ENCODE measurements at regions not wholly inside any gene's neighbourhood (a gene's known extent, or its start where the extent isn't known, plus 50 kb on each side); places are given as distances from the start of the nearest gene placed in this dataset.
"Not testable (repeated sequence)": the region's sequence is repeated elsewhere in the genome, so short reads cannot be mapped to it uniquely, and the experiment has no call there.

DNA sequence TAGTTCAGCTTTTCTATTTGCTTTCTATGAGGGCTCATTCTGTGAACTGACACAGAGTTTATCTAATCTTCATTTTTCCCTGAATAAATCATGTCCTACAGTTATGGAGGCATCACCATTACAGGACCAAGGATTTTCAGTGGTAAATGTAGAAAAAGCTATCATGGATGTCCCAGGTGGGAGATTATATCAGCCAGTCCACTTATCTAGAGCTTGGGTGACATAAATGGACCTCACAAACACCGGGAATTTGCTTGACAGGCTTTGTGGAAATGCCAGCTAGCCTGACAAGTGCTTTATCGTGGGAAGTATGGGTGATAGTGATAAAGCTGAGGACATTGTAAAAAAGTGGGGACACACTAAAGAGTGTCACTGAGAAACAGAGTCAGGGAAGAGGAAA, 1015.2 kb upstream of the SLIT2 start:
- no peak for ATAC-seq (replicated peaks)
- no peaks in the 10 kb centered on the region for H3K27me3 Mint-ChIP-seq
- no peak for DNase-seq
- no peaks in the 10 kb centered on the region for H3K4me1 Mint-ChIP-seq (ENCODE audit: low read depth in 2 of 2)
- no peak overlapping the region for H3K27ac Mint-ChIP-seq
- no peak overlapping the region for H3K4me3 Mint-ChIP-seq
- H3K9me3 Mint-ChIP-seq: peaks cover under 1 to 12% of the 10 kb centered on the region in 2 donors
- H3K36me3 Mint-ChIP-seq (ENCODE audit: insufficient read depth): no peaks in the 10 kb centered on the region

GRCh38 chr4:19230906-19231545, 1020.7 kb upstream of the SLIT2 start:
- Mint-ChIP-seq H3K36me3 (ENCODE audit: insufficient read depth) (no peaks in the 10 kb centered on the region), H3K4me3 (no peak overlapping the region), H3K27me3 (no peaks in the 10 kb centered on the region), H3K4me1 (ENCODE audit: low read depth in 2 of 2) (no peaks in the 10 kb centered on the region), H3K27ac (no peak overlapping the region), H3K9me3 (peaks cover 9 to 10% of the 10 kb centered on the region in 2 donors)
- ATAC-seq (replicated peaks) (no peak), DNase-seq (no peak)

DNA sequence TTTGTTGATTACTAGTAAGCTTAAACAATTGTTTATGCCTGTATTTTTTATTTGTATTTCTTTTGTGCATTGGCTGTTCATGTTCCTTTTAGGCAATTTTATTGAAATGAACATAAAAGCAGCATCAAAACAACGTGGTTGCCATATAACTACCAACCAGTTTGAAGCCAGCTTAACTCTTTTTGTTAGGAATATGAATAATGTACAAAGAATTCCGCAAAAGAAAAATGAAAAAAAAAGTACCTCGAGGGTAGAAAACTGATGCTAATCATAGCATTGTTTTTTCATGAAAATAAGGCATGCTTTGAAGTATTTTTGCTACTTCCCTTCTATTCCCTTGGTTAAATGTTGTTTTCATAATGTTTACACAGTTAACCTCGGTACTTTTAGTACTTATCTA, 1024.0 kb upstream of the SLIT2 start:
- Mint-ChIP-seq H3K27ac (no peak overlapping the region), H3K27me3 (no peaks in the 10 kb centered on the region), H3K36me3 (ENCODE audit: insufficient read depth) (no peaks in the 10 kb centered on the region), H3K4me1 (ENCODE audit: low read depth in 2 of 2) (no peaks in the 10 kb centered on the region), H3K4me3 (no peak overlapping the region), H3K9me3 (peaks cover 6 to 15% of the 10 kb centered on the region in 2 donors)
- DNase-seq: no peak
- no peak for ATAC-seq (replicated peaks)

DNA sequence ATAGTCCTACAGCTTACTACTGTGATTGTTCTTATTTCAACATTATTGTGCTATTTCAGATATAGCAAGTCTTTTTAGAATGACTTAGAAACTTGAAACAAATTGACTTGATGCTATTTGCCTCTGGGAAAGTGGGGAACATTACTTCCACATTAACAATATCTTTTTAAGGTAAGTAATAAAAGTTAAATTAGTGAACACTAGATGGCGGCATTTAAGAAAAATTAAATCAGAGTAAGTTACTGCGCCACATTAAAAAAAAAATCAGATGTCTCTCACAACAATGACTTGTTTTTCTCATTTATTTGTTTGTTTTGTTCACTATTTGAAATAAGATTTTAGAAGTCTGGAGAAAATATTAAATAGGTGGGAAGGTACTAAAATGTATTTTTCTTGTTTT, 1026.9 kb upstream of the SLIT2 start:
- Mint-ChIP-seq H3K4me1 (ENCODE audit: low read depth in 2 of 2) (no peaks in the 10 kb centered on the region), H3K27me3 (no peaks in the 10 kb centered on the region), H3K9me3 (peaks cover 4 to 15% of the 10 kb centered on the region in 2 donors), H3K27ac (no peak overlapping the region), H3K36me3 (ENCODE audit: insufficient read depth) (no peaks in the 10 kb centered on the region), H3K4me3 (no peak overlapping the region)
- DNase-seq (no peak), ATAC-seq (replicated peaks) (no peak)

GRCh38 chr4:19216476-19216875, 1035.2 kb upstream of the SLIT2 start:
- no peak overlapping the region for H3K4me3 Mint-ChIP-seq
- no peaks in the 10 kb centered on the region for H3K36me3 Mint-ChIP-seq (ENCODE audit: insufficient read depth)
- H3K27me3 Mint-ChIP-seq: no peaks in the 10 kb centered on the region
- peaks cover 7 to 8% of the 10 kb centered on the region in 2 donors for H3K9me3 Mint-ChIP-seq
- no peak for DNase-seq
- H3K27ac Mint-ChIP-seq: no peak overlapping the region
- no peak for ATAC-seq (replicated peaks)
- H3K4me1 Mint-ChIP-seq (ENCODE audit: low read depth in 2 of 2): no peaks in the 10 kb centered on the region

GRCh38 chr4:19214591-19215186, 1037.0 kb upstream of the SLIT2 start:
- Mint-ChIP-seq H3K4me1 (ENCODE audit: low read depth in 2 of 2) (no peaks in the 10 kb centered on the region), H3K4me3 (no peak overlapping the region), H3K27me3 (no peaks in the 10 kb centered on the region), H3K36me3 (ENCODE audit: insufficient read depth) (no peaks in the 10 kb centered on the region), H3K9me3 (peaks cover 7 to 13% of the 10 kb centered on the region in 2 donors), H3K27ac (no peak overlapping the region)
- ATAC-seq (replicated peaks): no peak
- DNase-seq: no peak

GRCh38 chr4:19213388-19213787, 1038.3 kb upstream of the SLIT2 start:
- DNase-seq (no peak), ATAC-seq (replicated peaks) (no peak)
- Mint-ChIP-seq H3K27me3 (no peaks in the 10 kb centered on the region), H3K9me3 (peaks cover 7 to 13% of the 10 kb centered on the region in 2 donors), H3K4me3 (no peak overlapping the region), H3K36me3 (ENCODE audit: insufficient read depth) (no peaks in the 10 kb centered on the region), H3K4me1 (ENCODE audit: low read depth in 2 of 2) (no peaks in the 10 kb centered on the region), H3K27ac (no peak overlapping the region)

DNA sequence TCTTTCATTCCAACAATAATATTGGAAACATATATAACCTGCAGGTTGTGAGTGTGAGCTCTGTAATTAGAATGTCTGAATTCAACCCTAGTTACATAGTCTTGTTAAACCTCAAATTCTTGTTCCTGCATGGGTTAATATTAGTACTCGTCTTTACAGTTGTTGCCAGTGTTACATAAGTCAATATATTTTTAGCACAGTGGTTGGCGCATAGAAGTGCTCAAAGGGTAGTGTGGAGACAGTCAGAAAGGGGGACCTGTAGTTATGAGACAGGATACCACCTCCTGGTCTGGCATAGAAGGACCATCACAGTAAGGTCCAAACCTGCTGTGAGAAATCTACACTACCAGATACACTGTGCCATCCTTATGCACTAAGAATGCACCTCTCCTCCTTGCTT, 1045.9 kb upstream of the SLIT2 start:
- no peaks in the 10 kb centered on the region for H3K27me3 Mint-ChIP-seq
- ATAC-seq (replicated peaks) (no peak), DNase-seq (no peak)
- H3K4me1 Mint-ChIP-seq (ENCODE audit: low read depth in 2 of 2): no peaks in the 10 kb centered on the region
- no peaks in the 10 kb centered on the region for H3K36me3 Mint-ChIP-seq (ENCODE audit: insufficient read depth)
- H3K9me3 Mint-ChIP-seq: peaks cover 0 to 12% of the 10 kb centered on the region in 2 donors
- H3K27ac Mint-ChIP-seq: no peak overlapping the region
- no peak overlapping the region for H3K4me3 Mint-ChIP-seq

DNA sequence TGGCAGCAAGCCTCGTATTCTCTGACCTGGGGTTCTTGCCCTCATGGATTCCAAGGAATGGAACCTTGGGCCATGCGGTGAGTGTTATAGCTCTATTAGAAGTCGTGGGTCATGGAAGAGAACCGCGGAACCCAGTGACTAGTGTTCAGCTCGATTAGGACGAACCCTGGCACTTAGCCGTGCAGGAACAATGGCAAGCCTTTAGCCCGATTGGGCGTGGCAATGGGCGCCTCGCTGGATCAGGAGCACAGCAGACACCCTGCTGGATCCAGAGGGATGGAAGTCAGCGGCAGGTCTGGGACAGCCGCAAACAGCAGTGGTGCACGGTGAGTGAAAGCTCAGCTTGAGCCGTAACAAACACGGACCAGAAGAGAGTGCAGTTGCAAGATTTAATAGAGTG, 1053.9 kb upstream of the SLIT2 start:
- H3K36me3 Mint-ChIP-seq (ENCODE audit: insufficient read depth); DNase-seq; ATAC-seq (replicated peaks); H3K27me3 Mint-ChIP-seq; H3K4me1 Mint-ChIP-seq (ENCODE audit: low read depth in 2 of 2); H3K27ac Mint-ChIP-seq; H3K9me3 Mint-ChIP-seq; H3K4me3 Mint-ChIP-seq: not testable (repeated sequence)

GRCh38 chr4:19195696-19196095, 1056.0 kb upstream of the SLIT2 start:
- DNase-seq: no peak
- no peaks in the 10 kb centered on the region for H3K4me1 Mint-ChIP-seq (ENCODE audit: low read depth in 2 of 2)
- no peaks in the 10 kb centered on the region for H3K36me3 Mint-ChIP-seq (ENCODE audit: insufficient read depth)
- no peaks in the 10 kb centered on the region for H3K27me3 Mint-ChIP-seq
- no peak overlapping the region for H3K27ac Mint-ChIP-seq
- H3K4me3 Mint-ChIP-seq: no peak overlapping the region
- peaks cover 0 to 7% of the 10 kb centered on the region in 2 donors for H3K9me3 Mint-ChIP-seq
- ATAC-seq (replicated peaks): no peak

DNA sequence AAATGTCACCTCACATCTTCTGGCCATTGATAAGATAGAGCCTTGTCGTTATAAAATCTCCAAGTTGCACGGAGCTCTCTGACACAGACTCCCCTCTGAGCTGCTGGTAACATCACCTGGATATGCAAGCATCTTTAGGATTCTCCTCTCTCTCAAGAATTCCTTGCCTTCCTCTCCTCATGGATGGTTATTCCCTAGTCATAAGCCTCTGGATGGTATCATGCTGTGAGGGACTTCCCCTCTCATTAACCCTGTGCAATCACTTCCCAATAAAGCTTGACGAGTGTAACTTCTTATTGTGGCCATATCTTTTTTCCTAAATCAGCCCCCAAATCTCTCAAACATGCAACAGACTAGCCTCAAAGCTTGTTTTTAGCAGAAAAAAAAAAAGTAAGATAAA, 1057.0 kb upstream of the SLIT2 start:
- Mint-ChIP-seq H3K4me1 (ENCODE audit: low read depth in 2 of 2) (no peaks in the 10 kb centered on the region), H3K9me3 (peaks cover 0 to 7% of the 10 kb centered on the region in 2 donors), H3K27me3 (no peaks in the 10 kb centered on the region), H3K27ac (no peak overlapping the region), H3K36me3 (ENCODE audit: insufficient read depth) (no peaks in the 10 kb centered on the region), H3K4me3 (no peak overlapping the region)
- ATAC-seq (replicated peaks) (no peak), DNase-seq (no peak)

GRCh38 chr4:19193274-19193981, 1058.3 kb upstream of the SLIT2 start:
- ATAC-seq (replicated peaks): no peak
- H3K9me3 Mint-ChIP-seq: peaks cover 0 to 7% of the 10 kb centered on the region in 2 donors
- H3K27ac Mint-ChIP-seq: no peak overlapping the region
- H3K4me3 Mint-ChIP-seq: no peak overlapping the region
- H3K4me1 Mint-ChIP-seq (ENCODE audit: low read depth in 2 of 2): no peaks in the 10 kb centered on the region
- no peaks in the 10 kb centered on the region for H3K27me3 Mint-ChIP-seq
- H3K36me3 Mint-ChIP-seq (ENCODE audit: insufficient read depth): no peaks in the 10 kb centered on the region
- DNase-seq: no peak

DNA sequence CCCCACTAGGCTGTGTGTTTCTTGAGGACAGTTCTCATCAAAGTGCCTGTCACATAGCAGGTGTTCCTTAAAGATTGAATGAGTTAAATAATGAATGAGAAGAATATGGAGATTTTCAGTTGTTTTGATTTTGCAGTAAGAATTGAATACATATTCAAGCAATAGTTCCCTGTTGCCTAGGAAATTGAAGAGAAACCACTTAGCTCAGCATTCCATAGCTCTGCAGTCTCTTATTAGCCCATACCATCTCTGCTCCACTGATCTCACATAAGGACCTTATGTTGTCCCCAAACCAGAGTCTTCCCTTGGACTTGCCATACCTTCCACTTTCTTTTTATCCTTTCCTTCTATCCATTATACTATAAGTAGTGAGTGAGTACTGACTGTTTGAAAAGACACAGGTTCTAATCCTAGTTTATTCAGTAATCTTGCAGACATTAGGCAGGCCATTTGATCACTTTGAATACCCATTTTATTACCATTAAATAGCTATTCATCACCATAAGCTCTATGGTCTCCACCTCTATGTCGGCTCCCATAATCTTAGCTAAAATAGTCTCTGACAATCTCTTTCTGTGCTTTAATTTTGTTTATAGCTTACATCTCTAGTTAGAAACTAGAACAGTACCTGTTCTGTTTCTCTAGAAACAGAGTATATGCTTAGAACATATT, 1059.6 kb upstream of the SLIT2 start:
- no peaks in the 10 kb centered on the region for H3K36me3 Mint-ChIP-seq (ENCODE audit: insufficient read depth)
- H3K27me3 Mint-ChIP-seq: no peaks in the 10 kb centered on the region
- H3K4me1 Mint-ChIP-seq (ENCODE audit: low read depth in 2 of 2): no peaks in the 10 kb centered on the region
- H3K4me3 Mint-ChIP-seq: no peak overlapping the region
- H3K27ac Mint-ChIP-seq: no peak overlapping the region
- ATAC-seq (replicated peaks) (no peak), DNase-seq (no peak)
- H3K9me3 Mint-ChIP-seq: peaks cover 0 to 7% of the 10 kb centered on the region in 2 donors

GRCh38 chr4:19187691-19188090, 1064.0 kb upstream of the SLIT2 start:
- ATAC-seq (replicated peaks) (no peak), DNase-seq (no peak)
- Mint-ChIP-seq H3K36me3 (ENCODE audit: insufficient read depth) (no peaks in the 10 kb centered on the region), H3K4me1 (ENCODE audit: low read depth in 2 of 2) (no peaks in the 10 kb centered on the region), H3K4me3 (no peak overlapping the region), H3K9me3 (peaks cover 0 to 6% of the 10 kb centered on the region in 2 donors), H3K27ac (no peak overlapping the region), H3K27me3 (no peaks in the 10 kb centered on the region)

Measured in effector memory CD8-positive, alpha-beta T cell (primary cell).